ENCODE measurements at regions not wholly inside any gene's neighbourhood (a gene's known extent, or its start where the extent isn't known, plus 50 kb on each side); places are given as distances from the start of the nearest gene placed in this dataset.
"Not testable (repeated sequence)": the region's sequence is repeated elsewhere in the genome, so short reads cannot be mapped to it uniquely, and the experiment has no call there.

DNA sequence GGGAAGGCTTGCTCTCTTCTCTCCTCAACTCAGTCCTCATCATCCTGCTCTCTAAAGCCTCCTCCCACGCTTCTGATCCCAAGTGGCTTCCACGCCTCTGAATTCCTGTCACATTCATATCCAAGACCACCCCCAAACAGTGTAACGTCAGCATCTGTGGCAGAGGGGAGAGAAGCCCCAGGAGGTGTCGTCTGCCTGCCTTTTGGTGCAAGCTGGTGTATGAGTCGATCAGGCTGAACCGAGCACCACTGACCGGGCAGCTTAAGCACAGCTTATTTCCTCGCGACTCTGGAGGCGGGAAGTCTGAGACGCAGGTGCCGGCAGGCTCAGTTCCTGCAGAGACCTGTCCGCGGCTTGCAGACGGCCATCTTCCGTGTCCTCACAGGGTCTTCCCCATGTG lies 123.8 kb upstream of the RAB4A start:
- ATAC-seq (no peak), DNase-seq (no peak)
- Histone ChIP-seq H3K36me3 (ENCODE audit: insufficient read depth in 1 of 2, low read depth in 1 of 2) (no peaks in the 10 kb centered on the region), H3K27ac (no peak overlapping the region), H3K4me1 (no peaks in the 10 kb centered on the region), H3K4me3 (no peak overlapping the region), H3K9me3 (no peaks in the 10 kb centered on the region), H3K27me3 (ENCODE audit: insufficient read depth in 3 of 3, low read length in 2 of 3) (peaks cover 0 to 15% (median 2%) of the 10 kb centered on the region in 3 donors)
- TF ChIP-seq, protein P1, sequence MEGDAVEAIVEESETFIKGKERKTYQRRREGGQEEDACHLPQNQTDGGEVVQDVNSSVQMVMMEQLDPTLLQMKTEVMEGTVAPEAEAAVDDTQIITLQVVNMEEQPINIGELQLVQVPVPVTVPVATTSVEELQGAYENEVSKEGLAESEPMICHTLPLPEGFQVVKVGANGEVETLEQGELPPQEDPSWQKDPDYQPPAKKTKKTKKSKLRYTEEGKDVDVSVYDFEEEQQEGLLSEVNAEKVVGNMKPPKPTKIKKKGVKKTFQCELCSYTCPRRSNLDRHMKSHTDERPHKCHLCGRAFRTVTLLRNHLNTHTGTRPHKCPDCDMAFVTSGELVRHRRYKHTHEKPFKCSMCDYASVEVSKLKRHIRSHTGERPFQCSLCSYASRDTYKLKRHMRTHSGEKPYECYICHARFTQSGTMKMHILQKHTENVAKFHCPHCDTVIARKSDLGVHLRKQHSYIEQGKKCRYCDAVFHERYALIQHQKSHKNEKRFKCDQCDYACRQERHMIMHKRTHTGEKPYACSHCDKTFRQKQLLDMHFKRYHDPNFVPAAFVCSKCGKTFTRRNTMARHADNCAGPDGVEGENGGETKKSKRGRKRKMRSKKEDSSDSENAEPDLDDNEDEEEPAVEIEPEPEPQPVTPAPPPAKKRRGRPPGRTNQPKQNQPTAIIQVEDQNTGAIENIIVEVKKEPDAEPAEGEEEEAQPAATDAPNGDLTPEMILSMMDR (IDR thresholded peaks at IDR 0.05): no peak
- intact Hi-C loops (cut with DNase I): no loop called here
- WGBS, 3 donors: 61 to 72% (median 62%) methylated on average over 16 of the region's 16 CpGs

DNA sequence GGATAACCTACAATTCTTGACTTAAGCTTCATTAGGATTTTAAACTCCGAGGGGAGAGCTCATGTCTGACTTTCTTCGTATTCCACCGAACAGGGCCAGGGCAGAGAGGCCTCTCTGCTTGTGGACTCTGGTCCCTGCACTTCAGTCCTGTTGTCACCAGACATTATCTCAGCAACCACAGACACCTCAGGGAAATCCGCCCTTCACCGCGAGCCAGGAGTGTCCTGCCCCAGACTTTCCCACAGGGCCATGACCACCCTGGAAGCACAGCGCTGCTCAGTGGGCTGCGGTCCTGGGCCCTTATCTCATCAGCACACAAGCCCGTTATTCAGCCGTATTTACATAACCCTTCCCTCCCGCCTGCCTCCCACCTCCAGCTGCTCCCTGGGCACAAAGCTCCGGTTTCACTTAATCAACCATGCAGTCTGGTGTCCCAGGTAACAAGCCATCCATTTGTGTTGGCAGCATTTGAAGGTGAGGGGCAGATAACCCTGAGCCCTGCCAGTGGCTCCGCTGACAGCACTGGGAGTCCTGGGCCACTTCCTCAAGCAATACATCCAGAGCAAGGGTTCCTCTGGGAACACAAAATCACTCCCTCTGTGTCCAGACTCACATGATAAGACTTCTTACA lies 122.8 kb upstream of the RAB4A start:
- peaks cover 0 to 15% (median 2%) of the 10 kb centered on the region in 3 donors for H3K27me3 ChIP-seq (ENCODE audit: insufficient read depth in 3 of 3, low read length in 2 of 3)

DNA sequence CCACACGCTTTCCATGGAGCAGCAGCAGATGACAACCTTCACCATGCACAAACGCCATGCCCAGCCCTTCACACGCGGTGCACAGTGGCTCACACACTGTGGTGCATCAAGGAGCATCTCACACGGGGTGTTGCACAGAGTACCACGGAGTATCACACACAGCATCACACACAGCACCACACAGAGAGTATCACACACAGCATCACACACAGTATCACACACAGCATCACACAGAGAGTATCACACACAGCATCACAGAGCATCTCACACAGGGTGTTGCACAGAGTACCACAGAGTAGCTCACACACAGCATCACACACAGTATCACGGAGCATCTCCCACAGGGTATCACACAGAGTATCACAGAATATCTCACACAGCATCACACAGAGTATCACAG lies 122.2 kb upstream of the RAB4A start:
- H3K27me3 ChIP-seq (ENCODE audit: insufficient read depth in 3 of 3, low read length in 2 of 3): peaks cover 0 to 15% (median 2%) of the 10 kb centered on the region in 3 donors
- ATAC-seq: no peak

More for the DNA sequence above, 122.8 kb upstream of the RAB4A start:
- H3K9me3 ChIP-seq: no peaks in the 10 kb centered on the region
- H3K4me1 ChIP-seq: no peaks in the 10 kb centered on the region
- no peak for DNase-seq
- TF ChIP-seq, protein P1 (IDR thresholded peaks at IDR 0.05): no peak
- ATAC-seq: no peak
- no peaks in the 10 kb centered on the region for H3K36me3 ChIP-seq (ENCODE audit: insufficient read depth in 1 of 2, low read depth in 1 of 2)
- H3K4me3 ChIP-seq: no peak overlapping the region
- no peak overlapping the region for H3K27ac ChIP-seq
- intact Hi-C loops (cut with DNase I): no loop called here
- 55 to 69% (median 63%) methylated on average over 13 of the region's 13 CpGs for WGBS, 3 donors

DNA sequence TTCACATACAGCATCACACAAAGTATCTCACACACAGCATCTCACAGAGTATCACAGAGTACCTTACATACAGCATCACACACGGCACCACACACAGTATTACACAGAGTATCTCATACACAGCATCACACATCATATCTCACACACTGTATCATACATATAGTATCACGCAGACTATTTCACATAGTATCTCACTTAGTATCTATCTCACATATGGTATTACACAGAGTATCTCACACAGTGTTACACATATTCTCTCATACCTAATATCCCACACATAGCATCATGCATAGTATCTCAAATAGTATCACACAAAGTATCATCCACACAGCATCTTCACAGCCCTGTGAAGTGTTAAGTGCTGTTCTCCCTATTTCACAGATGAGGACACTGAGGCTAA lies 121.5 kb upstream of the RAB4A start:
- Histone ChIP-seq H3K9me3 (no peaks in the 10 kb centered on the region), H3K27ac (no peak overlapping the region), H3K27me3 (ENCODE audit: insufficient read depth in 3 of 3, low read length in 2 of 3) (peaks cover 0 to 15% (median 2%) of the 10 kb centered on the region in 3 donors), H3K4me3 (no peak overlapping the region), H3K4me1 (no peaks in the 10 kb centered on the region), H3K36me3 (ENCODE audit: insufficient read depth in 1 of 2, low read depth in 1 of 2) (no peaks in the 10 kb centered on the region)
- ATAC-seq (no peak), DNase-seq (no peak)
- TF ChIP-seq, protein P1 (IDR thresholded peaks at IDR 0.05): no peak
- WGBS, 3 donors: 93 to 98% (median 95%) methylated on average over 2 of the region's 2 CpGs
- intact Hi-C loops (cut with DNase I): no loop called here

More for the DNA sequence above, 122.2 kb upstream of the RAB4A start:
- intact Hi-C loops (cut with DNase I): no loop called here
- TF ChIP-seq, protein P1 (IDR thresholded peaks at IDR 0.05): no peak
- H3K27ac ChIP-seq: no peak overlapping the region
- no peak for DNase-seq
- H3K36me3 ChIP-seq (ENCODE audit: insufficient read depth in 1 of 2, low read depth in 1 of 2): no peaks in the 10 kb centered on the region
- 77 to 84% (median 82%) methylated on average over 7 of the region's 7 CpGs for WGBS, 3 donors
- no peaks in the 10 kb centered on the region for H3K4me1 ChIP-seq
- no peak overlapping the region for H3K4me3 ChIP-seq
- no peaks in the 10 kb centered on the region for H3K9me3 ChIP-seq

DNA sequence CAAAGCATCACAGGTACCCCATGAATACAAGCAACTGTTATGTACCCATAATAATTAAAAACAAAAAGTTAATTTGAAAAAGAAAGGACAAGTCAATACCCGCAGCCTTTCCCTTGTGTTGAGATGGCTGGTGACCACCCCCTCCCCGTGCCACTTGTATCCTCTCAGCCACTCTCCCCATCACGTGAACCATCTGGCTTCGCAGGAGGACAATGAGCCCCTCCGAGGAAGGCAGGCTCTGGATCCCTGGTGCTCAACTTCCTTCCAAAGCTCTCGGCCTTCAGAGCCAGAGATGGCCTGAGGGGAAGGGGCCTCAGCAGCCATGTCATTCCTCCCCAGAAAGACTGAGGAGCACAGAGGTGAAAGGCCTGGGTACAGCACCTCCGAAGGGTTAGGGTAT lies 120.4 kb upstream of the RAB4A start:
- Histone ChIP-seq H3K27ac (no peak overlapping the region), H3K4me1 (no peaks in the 10 kb centered on the region), H3K36me3 (ENCODE audit: insufficient read depth in 1 of 2, low read depth in 1 of 2) (no peaks in the 10 kb centered on the region), H3K27me3 (ENCODE audit: insufficient read depth in 3 of 3, low read length in 2 of 3) (peaks cover 0 to 15% (median 2%) of the 10 kb centered on the region in 3 donors), H3K4me3 (no peak overlapping the region), H3K9me3 (no peaks in the 10 kb centered on the region)
- WGBS, 3 donors: 80 to 87% (median 82%) methylated on average over 7 of the region's 7 CpGs
- intact Hi-C loops (cut with DNase I): loop anchor here in 1 of 2 donors (10.0 kb wide), 1 partner anchor 466 kb away; no protein-coding TSS in a partner anchor
- TF ChIP-seq, protein P1 (IDR thresholded peaks at IDR 0.05): no peak
- no peak for DNase-seq
- ATAC-seq: no peak

DNA sequence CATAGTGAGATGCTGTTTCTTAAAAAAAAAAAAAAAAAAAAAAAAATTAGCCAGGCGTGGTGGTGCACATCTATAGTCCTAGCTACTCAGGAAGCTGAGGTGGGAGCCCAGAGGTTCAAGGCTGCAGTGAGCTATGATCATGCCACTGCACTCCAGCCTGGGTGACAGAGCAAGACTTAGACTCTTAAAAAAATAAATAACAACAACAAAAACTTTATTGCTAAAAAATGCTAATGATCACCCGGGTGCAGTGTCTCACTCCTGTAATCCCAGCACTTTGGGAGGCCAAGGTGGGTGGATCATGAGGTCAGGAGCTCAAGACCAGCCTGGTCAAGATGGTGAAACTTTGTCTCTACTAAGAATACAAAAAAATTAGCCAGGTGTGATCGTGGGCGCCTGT lies 119.5 kb upstream of the RAB4A start:
- not testable (repeated sequence) for H3K36me3 ChIP-seq (ENCODE audit: insufficient read depth in 1 of 2, low read depth in 1 of 2); DNase-seq; H3K27me3 ChIP-seq (ENCODE audit: insufficient read depth in 3 of 3, low read length in 2 of 3); H3K4me1 ChIP-seq; ATAC-seq; H3K9me3 ChIP-seq; H3K4me3 ChIP-seq; H3K27ac ChIP-seq
- 92 to 99% (median 95%) methylated on average over 3 to 4 of the region's 4 CpGs for WGBS, 3 donors
- intact Hi-C loops (cut with DNase I): loop anchor here in 1 of 2 donors (10.0 kb wide), 1 partner anchor 467 kb away; no protein-coding TSS in a partner anchor

Measured in psoas muscle (tissue), 7 donors.